Left ventricle myocardium inferior (tissue), 1 donor: ENCODE measurements at regions not wholly inside any gene's neighbourhood (a gene's known extent, or its start where the extent isn't known, plus 50 kb on each side); places are given as distances from the start of the nearest gene placed in this dataset.

Source experiments
- DNase-seq: peaks from one replicate; pipeline ENCODE4 v3.0.0-alpha.2; 2020
- H3K27ac ChIP-seq: fragments of 200-600 bp; replicated peaks from 2 replicates; pipeline ENCODE4 v1.8.0; 2021
- H3K27me3 ChIP-seq: fragments of 200-600 bp; 2 replicates; pipeline ENCODE4 v1.8.0; 2021; ENCODE audit warnings: low read depth
- H3K36me3 ChIP-seq: fragments of 200-600 bp; 2 replicates; pipeline ENCODE4 v1.8.0; 2021
- H3K4me1 ChIP-seq: fragments of 200-600 bp; 2 replicates; pipeline ENCODE4 v1.8.0; 2021
- H3K4me3 ChIP-seq: fragments of 200-600 bp; 2 replicates; pipeline ENCODE4 v1.8.0; 2021; ENCODE audit warnings: mild to moderate bottlenecking, moderate library complexity
- H3K9me3 ChIP-seq: fragments of 200-600 bp; replicated peaks from 2 replicates; pipeline ENCODE4 v1.8.0; 2021
- intact Hi-C: fragments of 100-400 bp; cut with micrococcal nuclease; formaldehyde crosslinking; loops from one replicate; pipeline ENCODE4 v1.11.0; 2022
- TF ChIP-seq, protein P1 (sequence below): fragments of 200-600 bp; IDR thresholded peaks from 2 replicates; pipeline ENCODE4 v1.8.0; 2021; ENCODE audit warnings: antibody characterized with exemption, mild to moderate bottlenecking, borderline replicate concordance
- donor health status: DM: no; HTN: yes; CAD: no; lungs with severe emphysema.

GRCh38 chr5:175805256-175806011, 65.9 kb upstream of the CPLX2 start:
- no peak for DNase-seq
- Histone ChIP-seq H3K27me3 (peaks cover 92% of the 10 kb centered on the region), H3K36me3 (no peaks in the 10 kb centered on the region)

DNA sequence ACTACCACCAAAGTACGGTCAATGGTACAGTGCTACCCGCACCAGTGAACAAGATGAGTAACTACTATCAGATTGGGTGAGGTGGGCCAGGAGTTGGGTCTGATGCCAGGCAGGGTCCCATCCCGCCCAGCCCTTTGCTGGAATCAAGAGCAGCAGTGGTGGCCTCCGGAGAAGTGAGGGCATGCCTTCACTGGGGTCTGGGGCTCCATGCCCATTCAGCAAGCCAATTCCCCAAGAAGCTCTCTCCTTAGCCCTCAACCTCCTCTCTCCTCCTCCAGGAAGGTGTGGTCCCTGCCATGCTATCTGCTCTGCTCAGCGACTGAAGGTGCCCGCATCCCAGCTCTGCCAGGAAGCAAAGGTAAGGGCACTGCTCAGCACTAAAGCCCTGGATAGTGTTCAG, 62.7 kb upstream of the CPLX2 start:
- Histone ChIP-seq H3K27ac (no peak overlapping the region), H3K9me3 (no peaks in the 10 kb centered on the region), H3K27me3 (peaks cover 82% of the 10 kb centered on the region), H3K4me1 (no peaks in the 10 kb centered on the region), H3K4me3 (no peak overlapping the region), H3K36me3 (no peaks in the 10 kb centered on the region)
- TF ChIP-seq, protein P1, sequence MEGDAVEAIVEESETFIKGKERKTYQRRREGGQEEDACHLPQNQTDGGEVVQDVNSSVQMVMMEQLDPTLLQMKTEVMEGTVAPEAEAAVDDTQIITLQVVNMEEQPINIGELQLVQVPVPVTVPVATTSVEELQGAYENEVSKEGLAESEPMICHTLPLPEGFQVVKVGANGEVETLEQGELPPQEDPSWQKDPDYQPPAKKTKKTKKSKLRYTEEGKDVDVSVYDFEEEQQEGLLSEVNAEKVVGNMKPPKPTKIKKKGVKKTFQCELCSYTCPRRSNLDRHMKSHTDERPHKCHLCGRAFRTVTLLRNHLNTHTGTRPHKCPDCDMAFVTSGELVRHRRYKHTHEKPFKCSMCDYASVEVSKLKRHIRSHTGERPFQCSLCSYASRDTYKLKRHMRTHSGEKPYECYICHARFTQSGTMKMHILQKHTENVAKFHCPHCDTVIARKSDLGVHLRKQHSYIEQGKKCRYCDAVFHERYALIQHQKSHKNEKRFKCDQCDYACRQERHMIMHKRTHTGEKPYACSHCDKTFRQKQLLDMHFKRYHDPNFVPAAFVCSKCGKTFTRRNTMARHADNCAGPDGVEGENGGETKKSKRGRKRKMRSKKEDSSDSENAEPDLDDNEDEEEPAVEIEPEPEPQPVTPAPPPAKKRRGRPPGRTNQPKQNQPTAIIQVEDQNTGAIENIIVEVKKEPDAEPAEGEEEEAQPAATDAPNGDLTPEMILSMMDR, result no peak
- DNase-seq, result no peak
- intact Hi-C loops, result no loop called here

More at GRCh38 chr5:175805256-175806011, 65.9 kb upstream of the CPLX2 start:
- no peaks in the 10 kb centered on the region for H3K4me1 ChIP-seq
- H3K4me3 ChIP-seq, result no peak overlapping the region
- intact Hi-C loops, result no loop called here
- no peak overlapping the region for H3K27ac ChIP-seq
- TF ChIP-seq, protein P1, result no peak
- no peaks in the 10 kb centered on the region for H3K9me3 ChIP-seq

DNA sequence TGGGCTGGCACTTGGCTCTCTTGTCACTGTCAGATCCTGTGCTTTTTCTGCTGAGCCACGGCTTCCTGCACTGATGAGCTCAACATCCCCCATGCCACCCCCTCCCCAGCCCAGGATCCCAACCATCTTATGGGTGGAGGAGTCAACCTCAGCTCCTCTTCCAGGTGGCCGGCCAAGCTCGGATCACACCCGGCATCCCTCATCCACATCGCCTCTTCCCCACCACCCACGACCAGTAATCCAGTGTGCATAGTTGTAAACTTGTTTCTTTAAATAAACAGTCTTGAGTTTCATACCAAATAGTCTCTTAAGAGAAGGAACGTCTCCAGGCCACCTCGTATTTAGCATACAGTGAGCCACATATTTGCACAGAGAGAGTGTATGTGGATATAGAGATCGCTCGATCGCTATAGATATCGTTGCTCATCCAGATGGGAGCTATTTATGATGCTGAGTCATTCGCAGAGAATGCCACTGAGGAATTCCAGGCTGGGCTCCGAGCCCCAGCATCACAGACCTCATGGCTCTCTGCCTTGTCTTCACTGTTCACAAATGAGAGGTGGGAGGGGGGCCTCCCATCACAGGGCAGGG, 61.8 kb upstream of the CPLX2 start:
- Histone ChIP-seq H3K27me3 (peaks cover 81% of the 10 kb centered on the region), H3K4me3 (no peak overlapping the region), H3K4me1 (no peaks in the 10 kb centered on the region), H3K9me3 (no peaks in the 10 kb centered on the region), H3K36me3 (no peaks in the 10 kb centered on the region), H3K27ac (no peak overlapping the region)
- DNase-seq, result no peak
- TF ChIP-seq, protein P1, result no peak
- intact Hi-C loops, result no loop called here

DNA sequence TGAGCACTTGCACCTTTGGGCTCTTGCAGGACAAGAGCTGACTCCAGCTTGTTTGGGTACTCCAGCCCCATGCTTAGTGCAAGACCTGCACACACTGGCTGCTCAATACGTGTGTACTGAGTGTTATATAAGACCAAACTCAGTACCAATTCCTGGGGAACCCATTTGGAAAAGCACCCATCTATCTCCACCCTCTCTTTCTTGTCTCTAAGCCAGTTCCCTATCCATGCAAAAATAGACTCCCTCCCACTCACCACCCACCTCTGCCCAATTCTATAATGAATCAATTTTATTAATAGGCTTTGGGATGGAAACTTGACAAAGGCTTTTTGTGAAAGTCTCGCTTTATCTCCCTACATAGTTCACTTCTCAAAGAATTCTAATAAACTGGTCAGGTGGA, 60.9 kb upstream of the CPLX2 start:
- no peak overlapping the region for H3K4me3 ChIP-seq
- no peaks in the 10 kb centered on the region for H3K36me3 ChIP-seq
- peaks cover 81% of the 10 kb centered on the region for H3K27me3 ChIP-seq
- no peaks in the 10 kb centered on the region for H3K4me1 ChIP-seq
- H3K27ac ChIP-seq, result no peak overlapping the region
- H3K9me3 ChIP-seq, result no peaks in the 10 kb centered on the region
- no peak for DNase-seq
- TF ChIP-seq, protein P1, result no peak
- intact Hi-C loops, result no loop called here

DNA sequence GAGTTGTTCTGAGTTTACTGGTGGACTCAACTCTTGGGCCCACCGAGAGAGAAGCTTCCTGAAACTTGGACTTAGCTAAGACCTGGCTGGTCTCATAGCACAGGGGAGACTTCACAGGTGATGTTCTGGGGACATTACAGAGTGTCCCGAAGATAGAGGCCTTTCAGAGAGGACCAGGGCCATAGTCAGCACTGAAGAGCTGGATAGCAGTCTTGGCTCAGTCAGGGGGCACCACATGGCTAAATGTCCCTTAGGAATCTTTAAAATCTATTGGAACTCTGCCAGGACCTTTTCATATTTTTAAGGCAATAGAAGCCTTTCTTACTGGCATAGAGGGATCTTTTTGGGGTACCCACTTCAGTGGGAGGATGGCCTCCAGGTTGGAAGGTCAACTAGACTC, 59.8 kb upstream of the CPLX2 start:
- TF ChIP-seq, protein P1, result no peak
- Histone ChIP-seq H3K27me3 (peaks cover 82% of the 10 kb centered on the region), H3K27ac (no peak overlapping the region), H3K4me3 (no peak overlapping the region), H3K9me3 (no peaks in the 10 kb centered on the region), H3K36me3 (no peaks in the 10 kb centered on the region), H3K4me1 (no peaks in the 10 kb centered on the region)
- intact Hi-C loops, result no loop called here
- no peak for DNase-seq
